ENCODE measurements at regions not wholly inside any gene's neighbourhood (a gene's known extent, or its start where the extent isn't known, plus 50 kb on each side); places are given as distances from the start of the nearest gene placed in this dataset.
"Not testable (repeated sequence)": the region's sequence is repeated elsewhere in the genome, so short reads cannot be mapped to it uniquely, and the experiment has no call there.

GRCh38 chr5:91449083-91449482 is 66.0 kb upstream of the ARRDC3 start:
- TF ChIP-seq CTCF (IDR thresholded peaks at IDR 0.05): no peak
- Histone ChIP-seq H3K4me3 (no peak overlapping the region), H3K36me3 (ENCODE audit: insufficient read depth in 1 of 2, low read depth in 1 of 2) (no peaks in the 10 kb centered on the region), H3K27me3 (ENCODE audit: insufficient read depth in 3 of 3, low read length in 2 of 3) (no peaks in the 10 kb centered on the region), H3K27ac (no peak overlapping the region), H3K9me3 (no peaks in the 10 kb centered on the region), H3K4me1 (no peaks in the 10 kb centered on the region)
- ATAC-seq: no peak
- intact Hi-C loops (cut with DNase I): no loop called here
- DNase-seq: no peak
- WGBS, 3 donors: 92 to 96% (median 93%) methylated on average over 1 of the region's 1 CpG

- WGBS, 3 donors: 95 to 98% (median 96%) methylated on average over 2 of the region's 2 CpGs
- H3K27ac ChIP-seq; H3K4me1 ChIP-seq; H3K9me3 ChIP-seq; DNase-seq; ATAC-seq; intact Hi-C loops (cut with DNase I); H3K27me3 ChIP-seq (ENCODE audit: insufficient read depth in 3 of 3, low read length in 2 of 3); H3K4me3 ChIP-seq; H3K36me3 ChIP-seq (ENCODE audit: insufficient read depth in 1 of 2, low read depth in 1 of 2): not testable (repeated sequence)
Observed at GRCh38 chr5:91448079-91448478, 65.0 kb upstream of the ARRDC3 start.

GRCh38 chr5:91446880-91447279 is 63.8 kb upstream of the ARRDC3 start:
- H3K27ac ChIP-seq; H3K36me3 ChIP-seq (ENCODE audit: insufficient read depth in 1 of 2, low read depth in 1 of 2); H3K4me3 ChIP-seq; DNase-seq; H3K4me1 ChIP-seq; intact Hi-C loops (cut with DNase I); ATAC-seq; H3K27me3 ChIP-seq (ENCODE audit: insufficient read depth in 3 of 3, low read length in 2 of 3); H3K9me3 ChIP-seq: not testable (repeated sequence)
- WGBS, 3 donors: 77 to 96% (median 91%) methylated on average over 3 of the region's 3 CpGs

GRCh38 chr5:91443761-91444467 is 60.8 kb upstream of the ARRDC3 start:
- intact Hi-C loops (cut with DNase I): no loop called here
- no peaks in the 10 kb centered on the region for H3K27me3 ChIP-seq (ENCODE audit: insufficient read depth in 3 of 3, low read length in 2 of 3)
- no peak overlapping the region for H3K4me3 ChIP-seq
- no peak overlapping the region for H3K27ac ChIP-seq
- DNase-seq (no peak), ATAC-seq (no peak)
- WGBS, 3 donors: 78 to 89% (median 78%) methylated on average over 1 of the region's 1 CpG
- H3K9me3 ChIP-seq: no peaks in the 10 kb centered on the region
- TF ChIP-seq CTCF (IDR thresholded peaks at IDR 0.05): no peak
- no peaks in the 10 kb centered on the region for H3K36me3 ChIP-seq (ENCODE audit: insufficient read depth in 1 of 2, low read depth in 1 of 2)
- H3K4me1 ChIP-seq: no peaks in the 10 kb centered on the region

- Histone ChIP-seq H3K4me1 (no peaks in the 10 kb centered on the region), H3K27ac (no peak overlapping the region), H3K36me3 (ENCODE audit: insufficient read depth in 1 of 2, low read depth in 1 of 2) (no peaks in the 10 kb centered on the region), H3K27me3 (ENCODE audit: insufficient read depth in 3 of 3, low read length in 2 of 3) (no peaks in the 10 kb centered on the region), H3K4me3 (no peak overlapping the region), H3K9me3 (no peaks in the 10 kb centered on the region)
- 83 to 84% (median 83%) methylated on average over 1 of the region's 1 CpG for WGBS, 3 donors
- ATAC-seq: no peak
- intact Hi-C loops (cut with DNase I): no loop called here
- no peak for TF ChIP-seq CTCF (IDR thresholded peaks at IDR 0.05)
- DNase-seq: no peak
Observed at GRCh38 chr5:91443023-91443422, 59.9 kb upstream of the ARRDC3 start.

- no peak for TF ChIP-seq CTCF (IDR thresholded peaks at IDR 0.05)
- no peaks in the 10 kb centered on the region for H3K27me3 ChIP-seq (ENCODE audit: insufficient read depth in 3 of 3, low read length in 2 of 3)
- WGBS, 3 donors: 87 to 97% (median 93%) methylated on average over 1 of the region's 1 CpG
- DNase-seq: no peak
- no peak overlapping the region for H3K27ac ChIP-seq
- H3K9me3 ChIP-seq: no peaks in the 10 kb centered on the region
- intact Hi-C loops (cut with DNase I): no loop called here
- H3K4me1 ChIP-seq: no peaks in the 10 kb centered on the region
- H3K4me3 ChIP-seq: no peak overlapping the region
- ATAC-seq: no peak
- no peaks in the 10 kb centered on the region for H3K36me3 ChIP-seq (ENCODE audit: insufficient read depth in 1 of 2, low read depth in 1 of 2)
Observed at GRCh38 chr5:91441082-91441481, 58.0 kb upstream of the ARRDC3 start.
